ENCODE measurements at regions not wholly inside any gene's neighbourhood (a gene's known extent, or its start where the extent isn't known, plus 50 kb on each side); places are given as distances from the start of the nearest gene placed in this dataset.

- no peaks in the 10 kb centered on the region for H3K4me1 ChIP-seq (ENCODE audit: insufficient read depth, low read length)
- Mint-ChIP-seq H3K27me3 (no peaks in the 10 kb centered on the region), H3K27ac (no peak overlapping the region), H3K9me3 (peaks cover 17% of the 10 kb centered on the region), H3K4me1 (ENCODE audit: low read depth) (no peaks in the 10 kb centered on the region), H3K36me3 (ENCODE audit: low read depth) (no peaks in the 10 kb centered on the region), H3K4me3 (no peak overlapping the region)
- intact Hi-C loops (cut with DNase I, micrococcal nuclease) = no loop called here
- no peak overlapping the region for H3K4me3 ChIP-seq (ENCODE audit: low read length)
- H3K27ac ChIP-seq (ENCODE audit: low read depth in 1 of 2, low read length in 2 of 2) = no peak overlapping the region
- no peak for TF ChIP-seq CTCF (IDR thresholded peaks at IDR 0.05)
- DNase-seq (no peak), ATAC-seq (ENCODE audit: poor library complexity) (no peak)
- ChIA-PET POLR2A (no interaction called here), CTCF (no interaction called here)
- H3K9me3 ChIP-seq (ENCODE audit: control insufficient read depth in 1 of 2, insufficient read depth in 1 of 2, low read length in 2 of 2) = peaks cover 0 to 13% of the 10 kb centered on the region in 2 experiments
- no peaks in the 10 kb centered on the region for H3K36me3 ChIP-seq (ENCODE audit: insufficient read depth, low read length)
- no peaks in the 10 kb centered on the region for H3K27me3 ChIP-seq (ENCODE audit: control insufficient read depth in 1 of 2, insufficient read depth in 2 of 2, low read length in 2 of 2)
These were observed 273.2 kb downstream of the LIG4 start for GRCh38 chr13:107942030-107942617.

GRCh38 chr13:107941345-107942029, 273.8 kb downstream of the LIG4 start:
- Histone ChIP-seq H3K27ac (ENCODE audit: low read depth in 1 of 2, low read length in 2 of 2) (no peak overlapping the region), H3K27me3 (ENCODE audit: control insufficient read depth in 1 of 2, insufficient read depth in 2 of 2, low read length in 2 of 2) (no peaks in the 10 kb centered on the region), H3K36me3 (ENCODE audit: insufficient read depth, low read length) (no peaks in the 10 kb centered on the region), H3K9me3 (ENCODE audit: control insufficient read depth in 1 of 2, insufficient read depth in 1 of 2, low read length in 2 of 2) (peaks cover 0 to 13% of the 10 kb centered on the region in 2 experiments), H3K4me1 (ENCODE audit: insufficient read depth, low read length) (no peaks in the 10 kb centered on the region), H3K4me3 (ENCODE audit: low read length) (no peak overlapping the region)
- DNase-seq = no peak
- H3K4me3 Mint-ChIP-seq = no peak overlapping the region
- no peaks in the 10 kb centered on the region for H3K4me1 Mint-ChIP-seq (ENCODE audit: low read depth)
- H3K27me3 Mint-ChIP-seq = no peaks in the 10 kb centered on the region
- ATAC-seq (ENCODE audit: poor library complexity) = no peak
- no peaks in the 10 kb centered on the region for H3K36me3 Mint-ChIP-seq (ENCODE audit: low read depth)
- TF ChIP-seq CTCF (IDR thresholded peaks at IDR 0.05) = no peak
- no peak overlapping the region for H3K27ac Mint-ChIP-seq
- ChIA-PET CTCF (no interaction called here), POLR2A (no interaction called here)
- peaks cover 17% of the 10 kb centered on the region for H3K9me3 Mint-ChIP-seq
- intact Hi-C loops (cut with DNase I, micrococcal nuclease) = no loop called here

- no peak for TF ChIP-seq CTCF (IDR thresholded peaks at IDR 0.05)
- Histone ChIP-seq H3K27me3 (ENCODE audit: control insufficient read depth in 1 of 2, insufficient read depth in 2 of 2, low read length in 2 of 2) (no peaks in the 10 kb centered on the region), H3K4me1 (ENCODE audit: insufficient read depth, low read length) (no peaks in the 10 kb centered on the region), H3K36me3 (ENCODE audit: insufficient read depth, low read length) (no peaks in the 10 kb centered on the region), H3K9me3 (ENCODE audit: control insufficient read depth in 1 of 2, insufficient read depth in 1 of 2, low read length in 2 of 2) (peaks cover 0 to 13% of the 10 kb centered on the region in 2 experiments), H3K27ac (ENCODE audit: low read depth in 1 of 2, low read length in 2 of 2) (no peak overlapping the region), H3K4me3 (ENCODE audit: low read length) (no peak overlapping the region)
- ChIA-PET POLR2A (no interaction called here), CTCF (no interaction called here)
- no peak for DNase-seq
- no peak for ATAC-seq (ENCODE audit: poor library complexity)
- H3K27me3 Mint-ChIP-seq = no peaks in the 10 kb centered on the region
- H3K27ac Mint-ChIP-seq = no peak overlapping the region
- H3K4me3 Mint-ChIP-seq = no peak overlapping the region
- no peaks in the 10 kb centered on the region for H3K4me1 Mint-ChIP-seq (ENCODE audit: low read depth)
- no peaks in the 10 kb centered on the region for H3K36me3 Mint-ChIP-seq (ENCODE audit: low read depth)
- intact Hi-C loops (cut with DNase I, micrococcal nuclease) = no loop called here
- H3K9me3 Mint-ChIP-seq = peaks cover 11% of the 10 kb centered on the region
These were observed 277.5 kb downstream of the LIG4 start for GRCh38 chr13:107937848-107938247.

Data from CD4-positive, alpha-beta T cell (primary cell).